ENCODE measurements at regions not wholly inside any gene's neighbourhood (a gene's known extent, or its start where the extent isn't known, plus 50 kb on each side); places are given as distances from the start of the nearest gene placed in this dataset.

- DNase-seq (ENCODE audit: low spot score in 2 of 2) (no peak), ATAC-seq (no peak)
- Mint-ChIP-seq H3K9me3 (no peaks in the 10 kb centered on the region), H3K4me3 (no peak overlapping the region), H3K4me1 (no peaks in the 10 kb centered on the region), H3K36me3 (no peaks in the 10 kb centered on the region), H3K27ac (no peak overlapping the region)
Observed at GRCh38 chr1:29964718-29965533, 728.6 kb downstream of the PTPRU start.

- Mint-ChIP-seq H3K9me3 (no peaks in the 10 kb centered on the region), H3K27ac (no peak overlapping the region), H3K36me3 (no peaks in the 10 kb centered on the region), H3K4me1 (no peaks in the 10 kb centered on the region), H3K4me3 (no peak overlapping the region)
- ATAC-seq (no peak), DNase-seq (ENCODE audit: low spot score in 2 of 2) (no peak)
Observed at GRCh38 chr1:29963946-29964345, 727.6 kb downstream of the PTPRU start.

DNA sequence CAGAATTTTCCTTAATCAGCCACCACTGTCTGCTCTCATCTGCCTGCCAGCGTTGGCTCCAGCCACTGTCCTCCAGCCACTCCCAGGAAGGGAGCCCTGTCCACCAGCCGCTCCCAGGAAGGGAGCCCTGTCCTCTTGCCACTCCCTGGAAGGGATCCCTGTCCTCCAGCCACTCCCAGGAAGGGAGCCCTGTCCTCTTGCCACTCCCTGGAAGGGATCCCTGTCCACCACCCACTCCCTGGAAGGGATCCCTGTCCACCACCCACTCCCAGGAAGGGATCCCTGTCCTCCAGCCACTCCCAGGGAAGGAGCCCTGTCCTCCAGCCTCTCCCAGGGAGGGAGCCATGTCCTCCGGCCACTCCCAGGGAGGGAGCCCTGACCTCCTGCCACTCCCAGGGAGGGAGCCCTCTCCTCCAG lies 726.5 kb downstream of the PTPRU start:
- DNase-seq (ENCODE audit: low spot score in 2 of 2) (no peak), ATAC-seq (no peak)
- no peaks in the 10 kb centered on the region for H3K4me1 Mint-ChIP-seq

DNA sequence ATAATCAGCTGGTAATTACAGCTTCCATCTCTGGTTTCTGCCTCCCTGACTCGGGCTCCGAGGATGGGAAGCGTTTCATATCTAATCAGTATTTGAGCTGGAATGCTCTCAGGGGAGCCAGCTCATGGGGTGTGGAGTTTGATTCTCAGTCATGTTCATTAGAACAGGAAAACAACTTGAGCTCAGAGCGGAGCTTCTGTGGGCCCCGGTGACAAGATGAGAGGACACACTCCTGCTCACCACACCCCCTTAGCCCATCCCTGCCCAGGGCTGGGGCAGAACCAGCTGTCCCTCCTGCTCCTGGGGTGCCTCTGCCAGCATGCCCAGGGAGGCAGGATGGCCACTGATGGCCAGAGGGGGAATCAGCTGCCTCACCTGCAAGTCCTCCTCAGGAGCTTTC lies 726.0 kb downstream of the PTPRU start:
- no peaks in the 10 kb centered on the region for H3K4me1 Mint-ChIP-seq
- no peaks in the 10 kb centered on the region for H3K36me3 Mint-ChIP-seq
- DNase-seq (ENCODE audit: low spot score in 2 of 2): no peak
- H3K27ac Mint-ChIP-seq: no peak overlapping the region
- H3K4me3 Mint-ChIP-seq: no peak overlapping the region
- no peak for ATAC-seq
- H3K9me3 Mint-ChIP-seq: no peaks in the 10 kb centered on the region

More for the DNA sequence above, 726.5 kb downstream of the PTPRU start:
- Mint-ChIP-seq H3K36me3 (no peaks in the 10 kb centered on the region), H3K4me3 (no peak overlapping the region), H3K9me3 (no peaks in the 10 kb centered on the region), H3K27ac (no peak overlapping the region)

GRCh38 chr1:29961293-29962059 lies 725.2 kb downstream of the PTPRU start:
- no peak overlapping the region for H3K4me3 Mint-ChIP-seq
- no peaks in the 10 kb centered on the region for H3K9me3 Mint-ChIP-seq
- peaks cover 8% of the 10 kb centered on the region for H3K4me1 Mint-ChIP-seq
- no peak overlapping the region for H3K27ac Mint-ChIP-seq
- H3K36me3 Mint-ChIP-seq: no peaks in the 10 kb centered on the region
- DNase-seq (ENCODE audit: low spot score in 2 of 2) (no peak), ATAC-seq (no peak)

- no peak overlapping the region for H3K4me3 Mint-ChIP-seq
- ATAC-seq (no peak), DNase-seq (ENCODE audit: low spot score in 2 of 2) (no peak)
- no peaks in the 10 kb centered on the region for H3K36me3 Mint-ChIP-seq
- no peak overlapping the region for H3K27ac Mint-ChIP-seq
- peaks cover 4% of the 10 kb centered on the region for H3K9me3 Mint-ChIP-seq
- H3K4me1 Mint-ChIP-seq: peaks cover 14% of the 10 kb centered on the region
Observed at GRCh38 chr1:29960876-29961275, 724.6 kb downstream of the PTPRU start.

- no peak for DNase-seq (ENCODE audit: low spot score in 2 of 2)
- H3K36me3 Mint-ChIP-seq: no peaks in the 10 kb centered on the region
- no peak for ATAC-seq
- H3K27ac Mint-ChIP-seq: no peak overlapping the region
- H3K4me3 Mint-ChIP-seq: no peak overlapping the region
- H3K9me3 Mint-ChIP-seq: peaks cover 5% of the 10 kb centered on the region
- peaks cover 14% of the 10 kb centered on the region for H3K4me1 Mint-ChIP-seq
Observed at GRCh38 chr1:29960156-29960755, 723.9 kb downstream of the PTPRU start.

DNA sequence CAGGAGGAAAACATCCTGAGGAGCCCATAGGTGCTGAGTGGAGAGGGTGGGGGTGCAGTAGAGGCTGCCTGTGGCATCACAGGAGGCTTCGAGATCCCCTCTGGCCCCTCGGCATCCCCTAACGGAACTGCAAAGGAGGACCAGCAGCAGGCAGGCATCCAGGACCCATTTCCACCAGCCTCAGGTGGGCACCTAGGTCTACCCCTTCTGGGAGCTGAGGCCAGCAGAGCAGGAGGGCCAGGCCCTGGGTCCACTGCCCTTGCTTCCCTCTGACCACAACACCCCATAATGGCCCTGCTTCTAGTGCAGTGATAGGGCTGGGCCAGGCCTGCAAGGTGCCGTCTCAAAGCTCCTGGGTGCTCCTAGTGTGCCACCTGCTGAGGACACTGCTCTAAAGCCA lies 723.0 kb downstream of the PTPRU start:
- ATAC-seq (no peak), DNase-seq (ENCODE audit: low spot score in 2 of 2) (no peak)
- Mint-ChIP-seq H3K4me3 (no peak overlapping the region), H3K36me3 (no peaks in the 10 kb centered on the region), H3K9me3 (peaks cover 5% of the 10 kb centered on the region), H3K4me1 (peaks cover 14% of the 10 kb centered on the region), H3K27ac (no peak overlapping the region)

GRCh38 chr1:29958271-29958670 lies 721.9 kb downstream of the PTPRU start:
- no peak overlapping the region for H3K27ac Mint-ChIP-seq
- no peaks in the 10 kb centered on the region for H3K36me3 Mint-ChIP-seq
- H3K4me3 Mint-ChIP-seq: no peak overlapping the region
- peaks cover 20% of the 10 kb centered on the region for H3K4me1 Mint-ChIP-seq
- DNase-seq (ENCODE audit: low spot score in 2 of 2) (no peak), ATAC-seq (no peak)
- H3K9me3 Mint-ChIP-seq: peaks cover 5% of the 10 kb centered on the region

DNA sequence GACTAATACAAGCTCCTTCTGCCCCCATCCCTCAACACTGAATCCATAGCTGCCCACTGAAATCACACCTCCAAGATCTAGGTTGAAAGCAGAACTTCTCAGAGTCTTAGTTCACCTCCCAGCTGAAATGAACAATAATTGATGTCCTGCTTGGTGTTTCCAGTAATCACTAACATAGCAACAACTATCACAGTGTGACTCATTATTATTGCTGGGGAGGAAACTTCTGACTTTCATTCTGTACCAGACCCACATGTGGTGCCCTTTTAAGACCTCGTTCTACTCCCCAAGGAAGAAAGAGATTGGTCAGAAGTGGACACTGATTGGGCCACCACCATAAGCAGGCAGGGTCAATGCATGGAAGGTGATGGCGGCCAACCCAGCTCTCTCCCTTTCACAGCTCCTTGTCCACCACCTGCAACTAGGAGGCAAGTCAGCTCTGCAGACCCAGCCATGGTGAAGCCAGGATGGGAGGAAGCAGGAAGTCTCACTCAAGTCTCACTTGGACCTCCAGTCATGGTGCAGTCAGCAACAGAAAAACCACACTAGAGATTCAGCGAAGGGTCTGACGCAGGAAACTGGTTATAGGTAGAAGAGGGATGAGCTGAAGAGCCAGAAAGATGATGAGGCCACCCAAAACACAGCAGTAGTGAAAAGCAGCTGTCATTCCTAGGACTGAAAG lies 720.2 kb downstream of the PTPRU start:
- DNase-seq (ENCODE audit: low spot score in 2 of 2) (peak in 1 of 2 donors; percentile 50), ATAC-seq (peak; percentile 72)
- H3K36me3 Mint-ChIP-seq: no peaks in the 10 kb centered on the region
- H3K9me3 Mint-ChIP-seq: peaks cover 5% of the 10 kb centered on the region
- no peak overlapping the region for H3K4me3 Mint-ChIP-seq
- peaks cover 20% of the 10 kb centered on the region for H3K4me1 Mint-ChIP-seq
- peak overlapping the region; percentile 46 for H3K27ac Mint-ChIP-seq

DNA sequence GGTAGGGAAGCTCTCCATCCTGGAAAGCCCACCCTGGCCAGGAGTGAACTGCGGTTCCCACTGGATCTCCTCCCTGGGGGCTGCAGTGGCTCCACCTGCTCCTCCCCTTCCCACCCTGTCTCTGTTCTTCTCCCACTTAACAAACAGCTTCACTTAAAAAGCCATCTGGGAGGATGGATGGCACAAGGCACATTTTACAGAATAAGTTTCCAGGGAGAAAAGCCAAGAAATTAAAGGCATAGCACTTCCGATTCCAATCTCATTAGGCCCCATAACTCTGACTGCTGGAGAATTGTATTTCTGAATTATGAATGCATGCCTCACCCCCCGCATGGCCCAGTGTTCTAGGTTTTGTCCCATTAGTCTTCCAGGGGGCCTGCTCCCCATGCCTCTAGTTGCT lies 718.3 kb downstream of the PTPRU start:
- Mint-ChIP-seq H3K9me3 (peaks cover 5% of the 10 kb centered on the region), H3K36me3 (no peaks in the 10 kb centered on the region), H3K27ac (no peak overlapping the region), H3K4me1 (peaks cover 20% of the 10 kb centered on the region), H3K4me3 (no peak overlapping the region)
- ATAC-seq (no peak), DNase-seq (ENCODE audit: low spot score in 2 of 2) (no peak)

DNA sequence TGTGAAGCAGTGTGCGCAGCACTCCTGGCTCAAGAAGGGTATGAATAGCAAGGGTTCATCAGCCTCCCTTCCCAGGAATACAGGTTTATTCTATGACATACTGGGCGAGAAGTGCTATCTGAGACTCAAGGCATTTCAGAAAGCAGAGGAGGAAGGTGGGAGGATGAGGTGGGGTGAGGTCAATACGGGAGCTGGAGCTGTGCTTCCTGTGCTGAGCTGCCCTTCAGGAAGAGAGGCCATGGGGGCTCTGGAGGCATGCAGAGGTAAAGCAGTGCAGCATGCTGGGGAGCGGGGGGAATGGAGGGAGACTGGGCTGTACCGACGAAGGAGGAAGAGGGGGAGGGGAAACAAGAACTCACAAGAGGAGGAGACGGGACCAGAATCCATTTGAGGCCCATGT lies 717.6 kb downstream of the PTPRU start:
- no peak for ATAC-seq
- no peak for DNase-seq (ENCODE audit: low spot score in 2 of 2)
- Mint-ChIP-seq H3K4me3 (no peak overlapping the region), H3K36me3 (no peaks in the 10 kb centered on the region), H3K27ac (no peak overlapping the region), H3K4me1 (peaks cover 20% of the 10 kb centered on the region), H3K9me3 (peaks cover 5% of the 10 kb centered on the region)

DNA sequence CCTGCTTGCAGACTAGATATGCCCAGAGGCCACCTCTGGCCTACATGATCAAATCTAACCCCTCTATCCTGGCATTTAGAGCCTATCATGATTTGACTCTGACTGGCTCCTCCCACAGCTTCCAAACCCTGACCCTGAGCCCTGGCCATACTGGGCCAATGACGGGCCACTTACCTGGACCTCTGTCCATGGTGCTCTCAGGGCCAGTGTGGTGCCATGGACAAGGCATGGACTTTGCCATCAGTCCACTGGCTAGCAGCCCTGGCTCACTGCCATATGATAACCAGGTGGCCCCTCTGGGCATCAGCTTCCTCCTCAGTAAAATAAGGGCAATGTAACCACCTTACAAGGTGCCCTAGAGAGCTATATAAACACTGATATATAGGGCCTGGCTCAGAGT lies 713.4 kb downstream of the PTPRU start:
- no peak for DNase-seq (ENCODE audit: low spot score in 2 of 2)
- Mint-ChIP-seq H3K4me3 (no peak overlapping the region), H3K36me3 (no peaks in the 10 kb centered on the region), H3K27ac (no peak overlapping the region), H3K4me1 (peaks cover 12% of the 10 kb centered on the region), H3K9me3 (no peaks in the 10 kb centered on the region)
- ATAC-seq: no peak

- ATAC-seq (no peak), DNase-seq (ENCODE audit: low spot score in 2 of 2) (no peak)
- no peak overlapping the region for H3K27ac Mint-ChIP-seq
- no peaks in the 10 kb centered on the region for H3K9me3 Mint-ChIP-seq
- no peak overlapping the region for H3K4me3 Mint-ChIP-seq
- no peaks in the 10 kb centered on the region for H3K36me3 Mint-ChIP-seq
- peaks cover 6% of the 10 kb centered on the region for H3K4me1 Mint-ChIP-seq
Observed at GRCh38 chr1:29948581-29948980, 712.3 kb downstream of the PTPRU start.

DNA sequence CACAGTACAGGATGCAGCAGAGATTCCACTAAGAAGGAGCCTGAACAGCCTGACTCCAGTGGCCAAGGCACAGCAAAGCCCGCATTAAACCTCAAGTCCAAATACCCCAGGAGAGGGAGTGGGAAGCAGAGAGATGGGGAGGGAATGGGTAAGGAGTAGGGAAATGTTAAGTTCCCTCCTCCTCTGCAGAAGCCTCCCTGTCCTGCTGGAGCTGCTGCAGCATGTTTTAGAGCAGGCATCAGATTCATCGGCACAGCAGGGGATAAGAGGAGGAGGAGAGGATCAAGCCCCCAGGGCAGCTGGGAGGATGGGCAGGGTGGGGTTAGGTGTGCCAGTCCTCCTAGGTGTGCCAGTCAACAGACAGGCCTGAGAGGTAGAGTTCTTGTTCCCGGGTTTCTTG lies 709.7 kb downstream of the PTPRU start:
- H3K9me3 Mint-ChIP-seq: no peaks in the 10 kb centered on the region
- no peak for ATAC-seq
- no peak overlapping the region for H3K4me3 Mint-ChIP-seq
- no peaks in the 10 kb centered on the region for H3K36me3 Mint-ChIP-seq
- no peak for DNase-seq (ENCODE audit: low spot score in 2 of 2)
- H3K4me1 Mint-ChIP-seq: peaks cover 6% of the 10 kb centered on the region
- no peak overlapping the region for H3K27ac Mint-ChIP-seq
